PC-3 (cell line): ENCODE measurements at regions not wholly inside any gene's neighbourhood (a gene's known extent, or its start where the extent isn't known, plus 50 kb on each side); places are given as distances from the start of the nearest gene placed in this dataset.

ENCODE experiments used
- EZH2 ChIP-seq: fragments of 300-600 bp; sonication (generic); IDR thresholded peaks from one replicate; pipeline ENCODE4 v1.6.1; 2017; ENCODE audit warnings: antibody characterized with exemption, mild to moderate bottlenecking, low read length; ENCODE audit not compliant: unreplicated experiment
- TF ChIP-seq, protein P1 (sequence below): fragments of 300-600 bp; sonication (generic); conservative IDR thresholded peaks from 2 replicates; pipeline ENCODE4 v1.5.1; 2017; ENCODE audit warnings: antibody characterized with exemption, low read depth, mild to moderate bottlenecking, low read length

- TF ChIP-seq, protein P1, sequence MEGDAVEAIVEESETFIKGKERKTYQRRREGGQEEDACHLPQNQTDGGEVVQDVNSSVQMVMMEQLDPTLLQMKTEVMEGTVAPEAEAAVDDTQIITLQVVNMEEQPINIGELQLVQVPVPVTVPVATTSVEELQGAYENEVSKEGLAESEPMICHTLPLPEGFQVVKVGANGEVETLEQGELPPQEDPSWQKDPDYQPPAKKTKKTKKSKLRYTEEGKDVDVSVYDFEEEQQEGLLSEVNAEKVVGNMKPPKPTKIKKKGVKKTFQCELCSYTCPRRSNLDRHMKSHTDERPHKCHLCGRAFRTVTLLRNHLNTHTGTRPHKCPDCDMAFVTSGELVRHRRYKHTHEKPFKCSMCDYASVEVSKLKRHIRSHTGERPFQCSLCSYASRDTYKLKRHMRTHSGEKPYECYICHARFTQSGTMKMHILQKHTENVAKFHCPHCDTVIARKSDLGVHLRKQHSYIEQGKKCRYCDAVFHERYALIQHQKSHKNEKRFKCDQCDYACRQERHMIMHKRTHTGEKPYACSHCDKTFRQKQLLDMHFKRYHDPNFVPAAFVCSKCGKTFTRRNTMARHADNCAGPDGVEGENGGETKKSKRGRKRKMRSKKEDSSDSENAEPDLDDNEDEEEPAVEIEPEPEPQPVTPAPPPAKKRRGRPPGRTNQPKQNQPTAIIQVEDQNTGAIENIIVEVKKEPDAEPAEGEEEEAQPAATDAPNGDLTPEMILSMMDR: no peak
- TF ChIP-seq EZH2: no peak
Measured at GRCh38 chr2:106012591-106013347, 181.3 kb downstream of the UXS1 start.
